NCI-H1694 (cell line): ENCODE measurements at regions not wholly inside any gene's neighbourhood (a gene's known extent, or its start where the extent isn't known, plus 50 kb on each side); places are given as distances from the start of the nearest gene placed in this dataset.

Source experiments
- DNase-seq: peaks from one replicate; lab custom pipeline; 2025; lab: John Stamatoyannopoulos, UW

GRCh38 chr7:47636433-47637175 lies 54.7 kb upstream of the TNS3 start:
- no peak for DNase-seq

GRCh38 chr7:47636081-47636432 lies 54.1 kb upstream of the TNS3 start:
- DNase-seq, result no peak

- peak; percentile 38 for DNase-seq
These were observed 53.5 kb upstream of the TNS3 start for GRCh38 chr7:47635091-47636080.

- no peak for DNase-seq
These were observed 52.4 kb upstream of the TNS3 start for GRCh38 chr7:47634273-47634672.

GRCh38 chr7:47633134-47633533 lies 51.2 kb upstream of the TNS3 start:
- no peak for DNase-seq
